Loucy (cell line): ENCODE measurements at regions not wholly inside any gene's neighbourhood (a gene's known extent, or its start where the extent isn't known, plus 50 kb on each side); places are given as distances from the start of the nearest gene placed in this dataset.

Source experiments
- H2AFZ ChIP-seq: fragments of 200-600 bp; sonication (generic); 2 replicates; pipeline ENCODE4 v1.6.0; 2016; ENCODE audit warnings: antibody characterized with exemption, mild to moderate bottlenecking, low read length, moderate library complexity
- H3F3A ChIP-seq: fragments of 200-600 bp; 2 replicates; pipeline ENCODE4 v1.6.0; 2016; ENCODE audit warnings: antibody characterized with exemption, low read depth, mild to moderate bottlenecking
- H3K27me3 ChIP-seq: fragments of 200-600 bp; sonication (generic); 2 replicates; pipeline ENCODE4 v1.6.1; 2014; ENCODE audit warnings: low read length, mild to moderate bottlenecking; ENCODE audit not compliant: insufficient read depth, poor library complexity, severe bottlenecking
- H3K36me3 ChIP-seq: fragments of 200-600 bp; sonication (generic); 2 replicates; pipeline ENCODE4 v1.6.1; 2016; ENCODE audit warnings: low read length; ENCODE audit not compliant: insufficient read depth
- H3K4me1 ChIP-seq: fragments of 200-600 bp; sonication (generic); 2 replicates; pipeline ENCODE4 v1.5.1; 2014; ENCODE audit warnings: low read length, mild to moderate bottlenecking; ENCODE audit not compliant: insufficient read depth, poor library complexity, severe bottlenecking
- H3K4me2 ChIP-seq: fragments of 200-600 bp; sonication (generic); 2 replicates; pipeline ENCODE4 v1.6.0; 2014; ENCODE audit warnings: antibody characterized with exemption, low read length, low read depth, mild to moderate bottlenecking; ENCODE audit not compliant: poor library complexity, severe bottlenecking
- H3K4me3 ChIP-seq: fragments of 200-600 bp; sonication (generic); 2 replicates; pipeline ENCODE4 v1.5.1; 2014; ENCODE audit warnings: low read length, mild to moderate bottlenecking, mixed read lengths; ENCODE audit not compliant: poor library complexity, severe bottlenecking
- H3K79me2 ChIP-seq: fragments of 200-600 bp; sonication (generic); 2 replicates; pipeline ENCODE4 v1.6.1; 2014; ENCODE audit warnings: low read length; ENCODE audit not compliant: insufficient read depth
- H3K9ac ChIP-seq: fragments of 200-600 bp; sonication (generic); 2 replicates; pipeline ENCODE4 v1.6.0; 2014; ENCODE audit warnings: mild to moderate bottlenecking, low read depth, low read length, moderate library complexity; ENCODE audit not compliant: poor library complexity, severe bottlenecking
- H3K9me2 ChIP-seq: fragments of 200-600 bp; sonication (generic); replicated peaks from 2 replicates; pipeline ENCODE4 v1.6.1; 2016; ENCODE audit warnings: low read depth, low read length, mixed read lengths
- H3K9me3 ChIP-seq: fragments of 200-600 bp; sonication (generic); 2 replicates; pipeline ENCODE4 v1.6.1; 2014; ENCODE audit warnings: mild to moderate bottlenecking, antibody characterized with exemption, low read length, low read depth; ENCODE audit not compliant: insufficient read depth
- H4K20me1 ChIP-seq: fragments of 200-600 bp; sonication (generic); 2 replicates; pipeline ENCODE4 v1.6.0; 2014; ENCODE audit warnings: antibody characterized with exemption, low read length, mild to moderate bottlenecking; ENCODE audit not compliant: insufficient read depth, poor library complexity, severe bottlenecking
- CTCF ChIP-seq: fragments of 200-600 bp; sonication (generic); conservative IDR thresholded peaks from 2 replicates; pipeline ENCODE4 v1.5.1; 2014; ENCODE audit warnings: mild to moderate bottlenecking, antibody characterized with exemption, low read length
- EZH2phosphoT487 ChIP-seq: fragments of 200-600 bp; IDR thresholded peaks from 2 replicates; pipeline ENCODE4 v1.6.1; 2018; ENCODE audit warnings: antibody characterized with exemption, mild to moderate bottlenecking, moderate library complexity, borderline replicate concordance

- Histone ChIP-seq H3K4me3 (no peak overlapping the region), H3K9ac (no peak overlapping the region), H3K4me2 (no peak overlapping the region), H3K9me3 (no peaks in the 10 kb centered on the region; the same call in 1 of the 2 replicates), H3K36me3 (no peaks in the 10 kb centered on the region), H4K20me1 (no peaks in the 10 kb centered on the region), H3K4me1 (no peaks in the 10 kb centered on the region), H3K9me2 (no peaks in the 10 kb centered on the region), H3K27me3 (no peaks in the 10 kb centered on the region), H3K79me2 (no peaks in the 10 kb centered on the region), H3F3A (no peaks in the 10 kb centered on the region), H2AFZ (no peak overlapping the region)
- TF ChIP-seq EZH2phosphoT487 = no peak
- TF ChIP-seq CTCF = no peak
These were observed 112.5 kb downstream of the UNCX start for GRCh38 chr7:1344981-1345701.

- Histone ChIP-seq H3K4me3 (no peak overlapping the region), H3F3A (no peaks in the 10 kb centered on the region), H3K9me3 (no peaks in the 10 kb centered on the region; the same call in 1 of the 2 replicates), H3K79me2 (no peaks in the 10 kb centered on the region), H2AFZ (no peak overlapping the region), H3K4me1 (no peaks in the 10 kb centered on the region), H3K9ac (no peak overlapping the region), H3K27me3 (no peaks in the 10 kb centered on the region), H4K20me1 (no peaks in the 10 kb centered on the region), H3K4me2 (no peak overlapping the region), H3K9me2 (no peaks in the 10 kb centered on the region), H3K36me3 (no peaks in the 10 kb centered on the region)
- no peak for TF ChIP-seq CTCF
- no peak for TF ChIP-seq EZH2phosphoT487
These were observed 113.2 kb downstream of the MICALL2 start for GRCh38 chr7:1345796-1346755.

DNA sequence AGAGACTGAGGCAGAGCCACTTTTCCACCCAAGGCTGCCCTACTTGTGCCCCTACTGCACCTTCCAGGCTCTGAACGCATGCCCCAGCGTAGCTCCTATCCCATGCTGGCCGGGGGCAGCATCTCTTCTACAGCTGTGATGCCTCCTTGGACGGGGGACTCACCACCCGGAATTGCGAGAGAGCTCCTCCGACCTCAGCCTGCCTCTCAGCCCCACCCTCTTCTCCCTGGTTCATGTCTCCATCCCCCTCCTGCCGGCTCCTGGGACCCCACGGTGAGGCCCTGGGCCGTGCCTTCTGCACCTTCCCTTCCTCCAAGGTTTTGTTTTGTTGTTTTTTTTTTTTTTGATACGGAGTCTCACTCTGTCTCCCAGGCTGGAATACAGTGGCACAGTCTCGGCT, 112.4 kb downstream of the MICALL2 start:
- no peak for TF ChIP-seq EZH2phosphoT487
- no peak for TF ChIP-seq CTCF
- no peak overlapping the region for H3K4me3 ChIP-seq
- H3K9me2 ChIP-seq = no peaks in the 10 kb centered on the region
- no peaks in the 10 kb centered on the region for H3K4me1 ChIP-seq
- no peaks in the 10 kb centered on the region for H3K36me3 ChIP-seq
- H3K9ac ChIP-seq = no peak overlapping the region
- no peaks in the 10 kb centered on the region for H4K20me1 ChIP-seq
- no peak overlapping the region for H3K4me2 ChIP-seq
- H2AFZ ChIP-seq = no peak overlapping the region
- no peaks in the 10 kb centered on the region for H3K79me2 ChIP-seq
- no peaks in the 10 kb centered on the region; the same call in 1 of the 2 replicates for H3K9me3 ChIP-seq
- no peaks in the 10 kb centered on the region for H3K27me3 ChIP-seq
- H3F3A ChIP-seq = no peaks in the 10 kb centered on the region
